Occipital lobe (tissue), 1 donor: ENCODE measurements at regions not wholly inside any gene's neighbourhood (a gene's known extent, or its start where the extent isn't known, plus 50 kb on each side); places are given as distances from the start of the nearest gene placed in this dataset.

Experiments
- DNase-seq: peaks from one replicate; lab custom pipeline; 2025; lab: John Stamatoyannopoulos, UW

GRCh38 chr9:81532251-81532650, 157.1 kb downstream of the TLE1 start:
- DNase-seq: no peak

- DNase-seq: no peak
Measured at GRCh38 chr9:81531511-81531910, 157.8 kb downstream of the TLE1 start.

GRCh38 chr9:81530846-81531245, 158.5 kb downstream of the TLE1 start:
- no peak for DNase-seq

GRCh38 chr9:81530310-81530810, 159.0 kb downstream of the TLE1 start:
- no peak for DNase-seq

- no peak for DNase-seq
Measured at GRCh38 chr9:81529556-81530193, 159.7 kb downstream of the TLE1 start.

GRCh38 chr9:81526587-81526986, 162.8 kb downstream of the TLE1 start:
- DNase-seq: no peak

- DNase-seq: no peak
Measured at GRCh38 chr9:81522716-81523551, 166.4 kb downstream of the TLE1 start.

- DNase-seq: no peak
Measured at GRCh38 chr9:81521892-81522291, 167.5 kb downstream of the TLE1 start.

- DNase-seq: no peak
Measured at GRCh38 chr9:81519816-81520495, 169.4 kb downstream of the TLE1 start.

GRCh38 chr9:81517954-81518353, 171.4 kb downstream of the TLE1 start:
- DNase-seq: no peak

- DNase-seq: no peak
Measured at GRCh38 chr9:81513059-81513458, 176.3 kb downstream of the TLE1 start.

- DNase-seq: no peak
Measured at GRCh38 chr9:81512641-81513040, 176.7 kb downstream of the TLE1 start.

GRCh38 chr9:81508476-81508875, 180.9 kb downstream of the TLE1 start:
- no peak for DNase-seq

GRCh38 chr9:81506941-81507864, 182.1 kb downstream of the TLE1 start:
- no peak for DNase-seq

GRCh38 chr9:81499594-81499993, 189.8 kb downstream of the TLE1 start:
- DNase-seq: no peak

GRCh38 chr9:81499021-81499454, 190.3 kb downstream of the TLE1 start:
- DNase-seq: peak; percentile 5

GRCh38 chr9:81498576-81498975, 190.8 kb downstream of the TLE1 start:
- DNase-seq: no peak

- no peak for DNase-seq
Measured at GRCh38 chr9:81497091-81497490, 192.3 kb downstream of the TLE1 start.

- DNase-seq: no peak
Measured at GRCh38 chr9:81492710-81493447, 196.5 kb downstream of the TLE1 start.

- no peak for DNase-seq
Measured at GRCh38 chr9:81490605-81491331, 198.6 kb downstream of the TLE1 start.
